ENCODE measurements at regions not wholly inside any gene's neighbourhood (a gene's known extent, or its start where the extent isn't known, plus 50 kb on each side); places are given as distances from the start of the nearest gene placed in this dataset.
"Not testable (repeated sequence)": the region's sequence is repeated elsewhere in the genome, so short reads cannot be mapped to it uniquely, and the experiment has no call there.

- H3K9me3 ChIP-seq (ENCODE audit: control insufficient read depth, insufficient read depth, low read length); H3K27me3 ChIP-seq (ENCODE audit: control insufficient read depth, insufficient read depth, low read length); H3K9ac ChIP-seq (ENCODE audit: low read depth, low read length); H3K4me1 ChIP-seq (ENCODE audit: control insufficient read depth, insufficient read depth, low read length); H3K4me3 ChIP-seq (ENCODE audit: low read depth, low read length); H3K27ac ChIP-seq (ENCODE audit: low read depth, low read length); H3K36me3 ChIP-seq (ENCODE audit: control insufficient read depth, insufficient read depth, low read length): not testable (repeated sequence)
Measured at GRCh38 chr1:184829496-184829895, 74.8 kb upstream of the EDEM3 start.

- H3K4me1 ChIP-seq (ENCODE audit: control insufficient read depth, insufficient read depth, low read length) = peaks cover 8% of the 10 kb centered on the region; the same call in 1 of the 2 replicates
- no peaks in the 10 kb centered on the region for H3K9me3 ChIP-seq (ENCODE audit: control insufficient read depth, insufficient read depth, low read length)
- no peak overlapping the region for H3K4me3 ChIP-seq (ENCODE audit: low read depth, low read length)
- no peaks in the 10 kb centered on the region for H3K27me3 ChIP-seq (ENCODE audit: control insufficient read depth, insufficient read depth, low read length)
- peak overlapping the region; percentile 71 for H3K27ac ChIP-seq (ENCODE audit: low read depth, low read length)
- H3K9ac ChIP-seq (ENCODE audit: low read depth, low read length) = no peak overlapping the region
- no peaks in the 10 kb centered on the region for H3K36me3 ChIP-seq (ENCODE audit: control insufficient read depth, insufficient read depth, low read length)
Measured at GRCh38 chr1:184828369-184828717, 73.7 kb upstream of the EDEM3 start.

GRCh38 chr1:184827600-184828368 is 73.1 kb upstream of the EDEM3 start:
- Histone ChIP-seq H3K27me3 (ENCODE audit: control insufficient read depth, insufficient read depth, low read length) (no peaks in the 10 kb centered on the region), H3K9me3 (ENCODE audit: control insufficient read depth, insufficient read depth, low read length) (no peaks in the 10 kb centered on the region), H3K27ac (ENCODE audit: low read depth, low read length) (peak overlapping the region; percentile 71), H3K4me3 (ENCODE audit: low read depth, low read length) (no peak overlapping the region), H3K36me3 (ENCODE audit: control insufficient read depth, insufficient read depth, low read length) (no peaks in the 10 kb centered on the region), H3K4me1 (ENCODE audit: control insufficient read depth, insufficient read depth, low read length) (peaks cover 8% of the 10 kb centered on the region; the same call in 1 of the 2 replicates), H3K9ac (ENCODE audit: low read depth, low read length) (no peak overlapping the region)

- no peak overlapping the region for H3K27ac ChIP-seq (ENCODE audit: low read depth, low read length)
- H3K36me3 ChIP-seq (ENCODE audit: control insufficient read depth, insufficient read depth, low read length) = no peaks in the 10 kb centered on the region
- no peaks in the 10 kb centered on the region for H3K9me3 ChIP-seq (ENCODE audit: control insufficient read depth, insufficient read depth, low read length)
- H3K27me3 ChIP-seq (ENCODE audit: control insufficient read depth, insufficient read depth, low read length) = no peaks in the 10 kb centered on the region
- H3K4me3 ChIP-seq (ENCODE audit: low read depth, low read length) = no peak overlapping the region
- peaks cover 8% of the 10 kb centered on the region; the same call in 1 of the 2 replicates for H3K4me1 ChIP-seq (ENCODE audit: control insufficient read depth, insufficient read depth, low read length)
- H3K9ac ChIP-seq (ENCODE audit: low read depth, low read length) = no peak overlapping the region
Measured at GRCh38 chr1:184826001-184826400, 71.3 kb upstream of the EDEM3 start.

- Histone ChIP-seq H3K4me3 (ENCODE audit: low read depth, low read length) (no peak overlapping the region), H3K9ac (ENCODE audit: low read depth, low read length) (no peak overlapping the region), H3K27ac (ENCODE audit: low read depth, low read length) (no peak overlapping the region)
Measured at GRCh38 chr1:184825571-184825970, 70.9 kb upstream of the EDEM3 start.

GRCh38 chr1:184824691-184825323 is 70.1 kb upstream of the EDEM3 start:
- H3K27ac ChIP-seq (ENCODE audit: low read depth, low read length) = no peak overlapping the region
- no peak overlapping the region for H3K4me3 ChIP-seq (ENCODE audit: low read depth, low read length)
- H3K4me1 ChIP-seq (ENCODE audit: control insufficient read depth, insufficient read depth, low read length) = peaks cover 8% of the 10 kb centered on the region; the same call in 1 of the 2 replicates
- H3K9ac ChIP-seq (ENCODE audit: low read depth, low read length) = no peak overlapping the region
- no peaks in the 10 kb centered on the region for H3K9me3 ChIP-seq (ENCODE audit: control insufficient read depth, insufficient read depth, low read length)
- H3K36me3 ChIP-seq (ENCODE audit: control insufficient read depth, insufficient read depth, low read length) = no peaks in the 10 kb centered on the region; the same call in 1 of the 2 replicates
- no peaks in the 10 kb centered on the region for H3K27me3 ChIP-seq (ENCODE audit: control insufficient read depth, insufficient read depth, low read length)

More at GRCh38 chr1:184825571-184825970, 70.9 kb upstream of the EDEM3 start:
- Histone ChIP-seq H3K4me1 (ENCODE audit: control insufficient read depth, insufficient read depth, low read length) (peaks cover 8% of the 10 kb centered on the region; the same call in 1 of the 2 replicates), H3K36me3 (ENCODE audit: control insufficient read depth, insufficient read depth, low read length) (no peaks in the 10 kb centered on the region), H3K27me3 (ENCODE audit: control insufficient read depth, insufficient read depth, low read length) (no peaks in the 10 kb centered on the region), H3K9me3 (ENCODE audit: control insufficient read depth, insufficient read depth, low read length) (no peaks in the 10 kb centered on the region)

GRCh38 chr1:184823080-184823479 is 68.4 kb upstream of the EDEM3 start:
- Histone ChIP-seq H3K4me1 (ENCODE audit: control insufficient read depth, insufficient read depth, low read length) (peaks cover 6% of the 10 kb centered on the region; the same call in 1 of the 2 replicates), H3K9me3 (ENCODE audit: control insufficient read depth, insufficient read depth, low read length) (no peaks in the 10 kb centered on the region), H3K27ac (ENCODE audit: low read depth, low read length) (no peak overlapping the region), H3K36me3 (ENCODE audit: control insufficient read depth, insufficient read depth, low read length) (no peaks in the 10 kb centered on the region; the same call in 1 of the 2 replicates), H3K9ac (ENCODE audit: low read depth, low read length) (no peak overlapping the region), H3K27me3 (ENCODE audit: control insufficient read depth, insufficient read depth, low read length) (no peaks in the 10 kb centered on the region), H3K4me3 (ENCODE audit: low read depth, low read length) (no peak overlapping the region)

- no peaks in the 10 kb centered on the region; the same call in 1 of the 2 replicates for H3K9me3 ChIP-seq (ENCODE audit: control insufficient read depth, insufficient read depth, low read length)
- H3K27ac ChIP-seq (ENCODE audit: low read depth, low read length) = no peak overlapping the region
- no peak overlapping the region for H3K9ac ChIP-seq (ENCODE audit: low read depth, low read length)
- no peak overlapping the region for H3K4me3 ChIP-seq (ENCODE audit: low read depth, low read length)
- H3K4me1 ChIP-seq (ENCODE audit: control insufficient read depth, insufficient read depth, low read length) = no peaks in the 10 kb centered on the region
- H3K36me3 ChIP-seq (ENCODE audit: control insufficient read depth, insufficient read depth, low read length) = no peaks in the 10 kb centered on the region; the same call in 1 of the 2 replicates
- no peaks in the 10 kb centered on the region for H3K27me3 ChIP-seq (ENCODE audit: control insufficient read depth, insufficient read depth, low read length)
Measured at GRCh38 chr1:184822267-184822666, 67.6 kb upstream of the EDEM3 start.

- no peaks in the 10 kb centered on the region for H3K27me3 ChIP-seq (ENCODE audit: control insufficient read depth, insufficient read depth, low read length)
- H3K4me3 ChIP-seq (ENCODE audit: low read depth, low read length) = no peak overlapping the region
- no peaks in the 10 kb centered on the region; the same call in 1 of the 2 replicates for H3K36me3 ChIP-seq (ENCODE audit: control insufficient read depth, insufficient read depth, low read length)
- no peaks in the 10 kb centered on the region for H3K4me1 ChIP-seq (ENCODE audit: control insufficient read depth, insufficient read depth, low read length)
- H3K27ac ChIP-seq (ENCODE audit: low read depth, low read length) = no peak overlapping the region
- no peaks in the 10 kb centered on the region; the same call in 1 of the 2 replicates for H3K9me3 ChIP-seq (ENCODE audit: control insufficient read depth, insufficient read depth, low read length)
- H3K9ac ChIP-seq (ENCODE audit: low read depth, low read length) = no peak overlapping the region
Measured at GRCh38 chr1:184821658-184822057, 67.0 kb upstream of the EDEM3 start.

GRCh38 chr1:184820956-184821355 is 66.3 kb upstream of the EDEM3 start:
- H3K36me3 ChIP-seq (ENCODE audit: control insufficient read depth, insufficient read depth, low read length) = no peaks in the 10 kb centered on the region; the same call in 1 of the 2 replicates
- H3K27me3 ChIP-seq (ENCODE audit: control insufficient read depth, insufficient read depth, low read length) = no peaks in the 10 kb centered on the region
- H3K9ac ChIP-seq (ENCODE audit: low read depth, low read length) = no peak overlapping the region
- peaks cover 5% of the 10 kb centered on the region for H3K9me3 ChIP-seq (ENCODE audit: control insufficient read depth, insufficient read depth, low read length)
- H3K4me3 ChIP-seq (ENCODE audit: low read depth, low read length) = no peak overlapping the region
- H3K27ac ChIP-seq (ENCODE audit: low read depth, low read length) = no peak overlapping the region
- H3K4me1 ChIP-seq (ENCODE audit: control insufficient read depth, insufficient read depth, low read length) = no peaks in the 10 kb centered on the region

GRCh38 chr1:184820218-184820750 is 65.6 kb upstream of the EDEM3 start:
- H3K27me3 ChIP-seq (ENCODE audit: control insufficient read depth, insufficient read depth, low read length) = no peaks in the 10 kb centered on the region
- H3K9ac ChIP-seq (ENCODE audit: low read depth, low read length) = no peak overlapping the region
- no peaks in the 10 kb centered on the region; the same call in 1 of the 2 replicates for H3K36me3 ChIP-seq (ENCODE audit: control insufficient read depth, insufficient read depth, low read length)
- peaks cover 7% of the 10 kb centered on the region for H3K9me3 ChIP-seq (ENCODE audit: control insufficient read depth, insufficient read depth, low read length)
- no peak overlapping the region for H3K4me3 ChIP-seq (ENCODE audit: low read depth, low read length)
- no peak overlapping the region for H3K27ac ChIP-seq (ENCODE audit: low read depth, low read length)
- H3K4me1 ChIP-seq (ENCODE audit: control insufficient read depth, insufficient read depth, low read length) = no peaks in the 10 kb centered on the region
